ENCODE measurements at regions not wholly inside any gene's neighbourhood (a gene's known extent, or its start where the extent isn't known, plus 50 kb on each side); places are given as distances from the start of the nearest gene placed in this dataset.

DNA sequence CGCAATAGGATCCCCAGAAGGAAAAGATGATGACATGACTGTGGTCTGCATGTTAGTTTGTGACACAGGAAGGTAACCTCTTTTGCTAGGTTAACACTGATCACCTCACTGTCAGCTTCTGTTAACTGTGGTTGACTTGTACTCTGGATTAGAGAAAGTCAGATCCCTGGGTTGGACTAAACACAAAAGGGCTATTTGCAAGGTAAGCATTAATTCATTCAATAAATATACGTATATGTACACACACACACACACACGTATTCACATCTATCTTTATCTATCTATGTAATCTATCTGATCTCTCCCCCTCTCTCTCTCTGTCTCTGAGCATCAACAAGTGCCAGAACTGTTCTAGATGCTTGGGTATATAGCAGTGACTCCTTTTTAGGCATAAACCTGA, 136.1 kb upstream of the SNX19 start:
- DNase-seq (ENCODE audit: low read depth) = no peak

DNA sequence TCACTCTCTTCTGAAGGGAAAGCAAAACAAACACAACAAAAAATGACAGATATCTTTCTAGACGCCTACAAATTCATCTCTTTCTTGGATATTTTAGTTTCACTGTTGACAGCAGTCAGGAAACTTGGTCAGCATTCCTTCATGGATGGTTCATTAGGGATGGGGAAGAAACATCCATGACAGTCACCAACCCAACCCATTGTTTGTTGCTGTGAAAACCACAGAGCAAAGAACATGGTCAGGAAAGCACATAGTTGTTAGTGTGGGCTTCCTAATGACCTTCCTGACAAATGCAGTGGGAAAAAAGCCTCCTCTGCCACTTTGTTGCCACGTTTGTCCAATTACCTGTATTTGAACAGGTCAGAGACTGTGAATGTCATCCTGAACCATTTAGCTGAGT, 139.8 kb upstream of the SNX19 start:
- DNase-seq (ENCODE audit: low read depth) = no peak

DNA sequence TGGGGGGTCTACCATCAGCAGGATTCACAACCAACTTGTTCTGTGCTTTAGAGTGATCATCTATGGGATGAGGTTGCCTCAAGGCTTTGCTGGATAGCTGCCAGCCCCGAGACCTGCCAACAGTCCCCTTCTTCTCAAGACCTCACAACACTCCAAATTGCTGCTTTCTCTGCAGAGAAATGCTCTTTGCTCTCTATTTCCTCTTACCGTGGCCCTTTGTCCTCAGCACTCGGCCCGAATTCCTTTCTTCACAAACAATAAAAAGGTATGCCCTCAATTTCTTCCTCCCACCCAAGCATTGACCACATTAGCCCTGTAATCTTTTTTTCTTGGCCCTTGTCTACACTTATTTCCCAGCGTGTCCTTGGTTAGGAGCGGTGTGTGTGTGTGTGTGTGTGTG, 147.4 kb upstream of the SNX19 start:
- DNase-seq (ENCODE audit: low read depth) = no peak

DNA sequence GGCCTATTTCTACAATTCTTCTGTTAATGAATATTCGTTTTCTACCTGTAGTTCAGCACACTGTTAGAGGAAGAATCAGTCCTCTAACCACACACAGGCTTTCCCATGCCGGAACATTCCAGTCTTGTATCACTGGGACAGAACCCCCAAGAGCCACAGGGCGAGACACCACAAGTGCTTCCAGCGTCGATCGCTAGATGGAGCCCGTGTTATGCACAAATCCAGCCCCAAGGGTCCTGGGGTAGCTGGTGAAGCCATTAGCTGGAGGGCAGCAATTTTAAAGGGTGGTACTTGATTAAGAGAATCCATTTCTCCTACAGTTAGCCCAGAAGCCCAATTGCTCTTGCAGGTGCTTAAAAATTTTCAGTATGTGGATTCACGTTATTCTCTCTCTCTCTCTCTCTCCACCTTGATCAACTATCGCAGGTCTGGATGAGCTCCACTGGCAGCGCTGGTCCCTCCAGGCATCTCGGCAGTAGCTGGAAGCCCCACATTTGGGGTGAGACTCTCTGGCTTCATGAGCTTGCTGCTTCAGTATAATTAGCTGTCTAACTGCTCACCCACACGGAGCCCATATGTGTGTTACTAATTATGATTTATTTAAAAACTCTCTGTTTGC, 148.2 kb upstream of the SNX19 start:
- peak; percentile 5 for DNase-seq (ENCODE audit: low read depth)

DNA sequence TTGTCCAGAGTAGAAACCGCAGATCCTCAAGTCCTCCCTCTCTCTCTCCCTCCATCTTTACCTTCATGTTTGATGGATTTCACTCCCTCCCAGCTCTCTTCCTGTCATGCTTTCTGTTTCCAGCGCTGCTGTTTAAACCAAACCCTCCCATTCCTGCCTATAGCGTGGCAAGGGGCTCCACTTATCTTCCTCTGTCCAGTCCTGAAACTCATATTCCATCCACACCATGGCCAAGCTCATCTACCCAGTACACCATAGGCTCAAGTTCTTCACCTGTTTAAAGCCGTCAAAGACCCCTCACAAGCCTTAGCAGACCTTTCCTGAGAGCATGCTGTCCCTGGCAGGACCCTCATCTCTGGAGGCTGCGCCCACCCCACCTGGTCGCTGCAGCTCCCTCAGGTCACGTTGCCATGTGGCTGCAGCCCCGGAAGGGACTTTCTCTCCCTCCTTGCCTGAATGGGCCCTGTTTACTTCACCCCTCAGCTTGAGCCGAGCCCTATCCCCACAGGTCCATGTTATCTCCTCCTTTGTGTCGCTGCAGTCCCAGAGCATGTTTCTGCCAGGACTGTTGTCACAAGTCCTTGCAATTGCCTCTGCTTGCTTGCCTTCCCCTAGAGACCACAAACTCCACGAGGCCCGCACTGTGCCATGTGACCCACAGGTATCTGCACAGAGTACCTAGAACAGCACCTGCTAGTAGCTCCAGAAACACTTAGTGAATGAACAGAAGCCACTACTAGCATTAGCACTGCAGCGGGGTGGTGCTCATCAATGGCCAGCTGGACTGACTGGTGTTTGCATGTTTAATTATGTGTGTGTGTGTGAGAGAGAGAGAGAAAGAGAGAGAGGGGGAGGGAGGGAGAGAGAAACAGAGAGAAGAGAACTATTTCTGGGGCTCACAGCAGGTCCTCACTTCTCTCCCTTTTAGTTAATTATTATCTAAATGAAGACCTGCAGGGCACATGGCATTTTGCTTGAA, 149.4 kb upstream of the SNX19 start:
- DNase-seq (ENCODE audit: low read depth) = no peak

DNA sequence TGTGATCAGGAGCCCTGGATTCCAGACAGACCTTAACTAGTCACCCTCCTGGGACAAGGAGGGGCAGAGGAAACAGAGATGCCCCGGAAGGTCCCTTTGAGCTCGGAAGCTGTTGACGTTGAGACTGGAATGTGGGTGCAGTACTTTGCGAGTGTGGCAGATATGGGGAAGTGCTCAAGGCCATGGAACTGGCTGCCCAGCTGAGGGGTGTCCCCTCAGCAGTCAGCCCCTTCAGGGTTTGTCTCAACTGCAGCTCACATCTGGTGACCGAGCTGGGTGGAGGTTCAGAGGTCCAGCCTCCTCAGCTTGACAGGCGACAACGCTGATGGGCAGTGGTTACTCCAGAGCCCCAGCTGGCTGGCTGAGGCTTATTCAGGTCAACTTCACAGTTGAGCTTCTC, 150.3 kb upstream of the SNX19 start:
- no peak for DNase-seq (ENCODE audit: low read depth)

DNA sequence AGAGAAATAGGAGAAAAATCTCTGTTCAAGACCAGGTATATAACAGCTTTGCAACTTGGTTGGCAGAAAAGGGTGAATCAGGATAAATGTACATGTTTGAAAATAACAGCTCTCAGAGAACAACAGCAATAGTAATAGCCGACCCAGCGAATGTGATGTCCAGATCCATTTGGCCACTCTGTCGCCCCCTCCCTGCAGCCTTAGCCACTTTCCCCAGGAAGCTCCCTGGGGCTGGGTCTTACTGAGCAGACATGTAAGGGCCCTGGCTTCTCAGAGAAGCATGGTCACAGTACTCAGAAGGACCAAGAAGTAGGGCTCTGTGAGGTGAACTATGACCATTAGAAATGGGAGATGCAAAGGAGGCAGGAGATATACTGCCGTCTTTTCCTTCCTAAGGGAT, 154.1 kb upstream of the SNX19 start:
- no peak for DNase-seq (ENCODE audit: low read depth)

DNA sequence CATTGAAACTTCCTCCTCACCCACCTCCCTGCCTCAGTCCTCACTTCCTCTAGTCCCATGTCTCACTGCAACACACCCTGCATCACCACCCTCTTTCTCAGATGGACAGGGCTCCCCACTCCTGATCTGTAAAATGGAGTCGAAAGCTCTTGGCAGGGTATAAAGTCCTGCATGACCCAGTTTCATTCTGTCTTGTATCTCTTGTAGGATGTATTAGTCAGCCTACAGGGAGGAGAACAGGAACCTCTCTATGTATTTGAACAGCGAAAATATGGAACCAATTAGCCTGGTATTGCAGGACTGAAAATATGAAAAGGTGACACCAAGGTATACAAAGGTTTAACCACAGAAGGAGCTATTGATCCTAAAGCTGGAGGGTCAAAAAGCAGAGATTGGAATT, 156.9 kb upstream of the SNX19 start:
- DNase-seq (ENCODE audit: low read depth) = no peak

DNA sequence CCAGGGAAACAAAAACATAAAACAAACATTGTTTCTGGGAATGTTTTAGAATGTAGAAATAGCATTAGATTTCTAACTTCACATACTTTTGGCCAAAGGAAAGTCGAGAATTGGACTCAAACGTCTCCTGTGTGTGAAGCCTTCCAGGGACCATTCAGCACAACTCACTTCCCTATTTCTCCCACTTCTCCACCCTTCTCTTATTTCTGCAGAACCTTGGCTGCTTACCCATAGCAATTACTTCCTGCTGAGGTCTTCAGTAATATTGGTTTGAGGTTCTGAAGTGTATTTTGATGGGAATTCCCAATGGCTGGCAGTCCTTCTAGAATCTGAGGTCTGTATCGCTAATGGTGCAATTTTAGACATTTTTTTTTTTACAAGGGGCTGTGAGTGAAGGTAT, 158.3 kb upstream of the SNX19 start:
- no peak for DNase-seq (ENCODE audit: low read depth)

DNA sequence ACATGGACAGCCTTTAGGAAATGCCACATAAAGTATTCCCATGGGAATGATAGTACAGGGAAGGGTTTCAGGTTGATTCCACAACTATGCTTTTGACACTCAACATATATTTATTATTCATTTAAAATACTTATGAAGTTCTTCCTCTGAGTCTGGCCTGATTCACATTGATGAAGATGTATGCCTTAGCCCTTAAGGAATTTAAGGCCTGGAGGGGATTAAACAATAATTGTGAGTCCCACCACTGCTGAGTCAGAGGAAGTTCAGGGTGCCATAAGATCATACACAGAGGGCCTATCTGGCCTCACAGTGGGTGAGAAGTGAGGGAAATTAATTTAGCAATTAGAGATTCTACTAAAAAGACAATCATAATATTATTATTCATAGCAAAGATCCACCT, 161.1 kb upstream of the SNX19 start:
- DNase-seq (ENCODE audit: low read depth) = no peak

DNA sequence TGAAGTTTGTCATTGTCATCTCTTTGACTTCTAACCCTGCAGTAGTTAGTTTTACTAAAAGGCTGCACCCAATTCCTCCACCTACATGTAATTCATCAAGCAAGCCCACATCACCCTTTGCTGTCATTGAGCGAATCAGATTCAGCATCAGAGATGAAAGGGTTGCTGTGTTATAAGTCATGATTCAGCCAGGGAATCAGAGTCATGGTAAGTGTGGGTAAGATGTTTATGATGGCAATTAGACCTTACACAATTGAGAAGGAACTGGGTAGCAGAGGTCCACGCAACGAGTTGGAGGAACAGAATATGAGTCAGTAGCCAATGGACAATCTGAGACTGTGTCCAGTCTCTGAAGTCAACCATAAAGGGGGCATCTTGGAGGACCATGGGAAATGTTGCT, 162.8 kb upstream of the SNX19 start:
- no peak for DNase-seq (ENCODE audit: low read depth)

DNA sequence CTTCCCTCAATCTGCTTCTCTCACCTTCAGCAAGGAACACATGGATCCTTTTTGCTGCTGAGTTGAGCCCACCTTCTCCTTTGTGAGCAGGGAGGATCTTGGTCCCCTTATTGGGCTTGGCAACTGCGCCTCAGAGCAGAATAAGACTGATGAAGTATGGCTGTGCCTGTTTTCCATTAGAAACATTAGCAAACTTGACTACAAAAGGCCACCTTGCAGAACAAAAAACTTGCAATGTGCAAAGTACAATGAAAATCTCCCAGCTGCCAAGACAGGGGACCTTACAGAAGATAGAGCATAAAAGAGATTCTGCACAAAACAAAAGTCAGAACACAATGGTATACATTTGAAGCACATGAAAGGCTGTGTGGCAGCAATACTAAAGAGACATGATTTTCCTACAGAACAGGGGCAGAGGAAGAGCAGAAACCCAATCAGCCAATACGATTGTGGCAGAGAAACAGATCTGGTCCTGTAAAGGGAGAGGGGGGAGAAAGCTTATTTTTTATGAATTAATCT, 173.5 kb upstream of the SNX19 start:
- no peak for DNase-seq (ENCODE audit: low read depth)

DNA sequence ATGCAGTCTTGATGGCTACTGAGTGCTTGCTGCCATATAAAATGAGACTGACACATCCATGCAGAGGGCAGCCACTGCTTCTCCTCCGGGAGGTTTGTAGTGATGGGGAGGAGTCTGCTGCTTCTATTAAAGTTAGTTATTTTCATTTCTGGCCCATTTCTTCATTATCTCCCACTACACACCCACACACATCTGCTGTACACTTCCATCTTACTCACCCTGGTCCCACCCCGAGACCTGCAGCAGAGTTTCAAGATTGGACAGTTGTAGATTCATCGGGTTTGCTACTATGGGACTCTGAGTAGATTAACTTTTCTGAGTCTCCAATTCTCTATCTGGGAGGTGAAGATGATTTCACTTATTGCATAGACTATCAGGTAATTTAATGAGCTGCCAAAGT, 176.2 kb upstream of the SNX19 start:
- no peak for DNase-seq (ENCODE audit: low read depth)

DNA sequence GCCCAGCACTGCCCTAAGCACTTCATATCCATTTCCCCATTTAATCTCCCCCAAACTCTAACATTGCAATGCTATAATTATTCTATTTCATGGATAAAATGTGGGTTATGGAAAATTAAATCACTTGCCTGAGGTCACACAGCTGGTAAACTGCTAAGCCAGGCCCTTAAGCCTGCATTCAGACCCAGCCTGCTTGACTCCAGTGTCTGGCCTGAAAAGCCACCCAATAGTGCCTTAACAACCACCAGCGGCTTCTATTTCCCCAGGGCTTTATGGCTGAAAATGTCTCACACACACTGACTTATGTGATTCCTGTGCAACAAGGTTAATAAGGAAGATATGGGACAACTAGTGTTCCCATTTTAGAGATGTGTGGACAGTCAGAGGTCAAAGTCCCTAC, 178.5 kb upstream of the SNX19 start:
- DNase-seq (ENCODE audit: low read depth) = no peak

DNA sequence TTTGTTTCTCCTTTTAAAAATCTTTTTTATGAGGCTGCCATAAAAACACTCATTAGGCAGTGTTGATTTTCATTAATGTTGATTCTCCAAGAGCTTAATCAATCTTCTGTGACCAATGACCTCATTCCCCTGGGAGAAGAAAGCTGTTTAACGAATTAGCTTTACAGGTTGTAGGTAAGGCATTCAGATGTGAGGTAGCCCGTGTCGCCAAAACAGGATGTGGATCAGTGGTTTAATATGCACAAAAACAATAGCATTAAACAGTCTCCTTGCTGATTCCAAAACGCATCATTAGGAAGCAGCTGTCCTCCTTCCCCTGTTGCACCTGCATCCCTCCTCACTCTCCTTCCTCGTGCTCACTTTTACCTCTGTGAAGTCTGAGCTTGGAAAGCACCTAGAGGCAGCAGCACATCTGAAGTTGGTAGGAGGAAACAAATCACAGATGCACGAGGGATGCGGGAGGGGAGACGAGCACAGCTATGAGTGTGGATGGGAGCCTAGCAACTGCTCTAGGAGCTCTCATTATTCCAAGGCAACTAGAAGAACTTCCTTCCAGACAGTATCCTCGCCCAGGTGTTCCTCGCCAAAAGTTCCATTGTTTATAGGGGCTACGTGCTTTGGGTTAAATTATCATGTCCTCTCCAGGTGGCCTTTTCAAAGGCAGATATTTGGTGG, 179.4 kb upstream of the SNX19 start:
- no peak for DNase-seq (ENCODE audit: low read depth)

DNA sequence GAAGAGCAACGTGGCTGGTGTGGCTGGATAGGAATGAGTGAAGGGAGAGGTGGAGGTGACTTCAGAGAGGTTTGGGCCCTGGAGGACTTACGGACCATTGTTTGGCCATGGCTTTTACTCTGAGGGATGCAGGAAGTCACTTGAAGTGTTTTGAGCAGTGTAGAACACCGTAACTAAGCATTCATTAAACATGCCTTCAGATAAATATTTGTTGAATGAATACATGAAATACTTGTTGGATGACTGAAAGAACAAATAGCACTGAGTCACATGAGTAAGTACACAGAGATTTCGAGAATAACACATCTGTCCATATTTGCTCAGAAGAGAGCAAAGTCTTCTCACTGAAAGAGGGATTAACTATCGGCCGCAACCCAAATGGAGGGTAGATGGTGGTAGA, 182.7 kb upstream of the SNX19 start:
- no peak for DNase-seq (ENCODE audit: low read depth)

DNA sequence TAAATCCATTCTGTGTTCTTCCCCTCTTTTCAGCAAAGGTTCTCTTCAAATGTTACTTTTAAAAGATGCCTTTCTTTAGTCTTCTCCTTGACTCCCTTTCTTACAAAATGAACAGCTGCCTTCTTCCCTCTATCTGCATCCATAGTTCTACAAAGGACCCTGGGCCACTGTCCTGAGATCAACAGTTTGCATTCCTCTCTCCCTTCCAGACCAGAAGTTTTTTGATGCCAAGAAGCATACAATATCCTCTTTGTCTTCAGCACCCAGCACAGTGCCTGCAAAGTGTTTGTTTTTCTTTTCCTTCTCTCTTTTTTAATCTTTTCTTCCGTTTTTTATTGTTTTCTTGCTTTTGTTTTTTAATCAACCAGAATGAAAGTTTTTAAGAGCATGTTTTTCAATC, 183.5 kb upstream of the SNX19 start:
- no peak for DNase-seq (ENCODE audit: low read depth)

DNA sequence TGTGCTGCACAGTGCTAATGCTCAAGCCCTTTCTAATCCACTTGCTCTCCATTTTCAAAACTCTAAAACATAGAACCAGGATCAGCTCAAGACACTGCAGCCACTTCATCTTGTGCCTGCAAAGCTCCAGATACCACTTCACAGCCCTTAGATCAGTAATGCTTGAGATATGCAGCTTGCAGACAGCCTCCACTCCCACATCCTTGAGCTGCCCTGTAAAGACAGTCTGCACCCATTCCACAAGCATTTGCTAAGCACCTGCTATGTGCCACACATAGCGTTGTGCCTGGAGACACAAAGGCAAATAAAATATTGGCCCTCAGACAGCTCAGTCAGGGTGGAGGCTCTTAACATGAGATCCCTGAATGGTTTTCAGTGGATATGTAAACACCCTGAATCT, 192.5 kb upstream of the SNX19 start:
- no peak for DNase-seq (ENCODE audit: low read depth)

DNA sequence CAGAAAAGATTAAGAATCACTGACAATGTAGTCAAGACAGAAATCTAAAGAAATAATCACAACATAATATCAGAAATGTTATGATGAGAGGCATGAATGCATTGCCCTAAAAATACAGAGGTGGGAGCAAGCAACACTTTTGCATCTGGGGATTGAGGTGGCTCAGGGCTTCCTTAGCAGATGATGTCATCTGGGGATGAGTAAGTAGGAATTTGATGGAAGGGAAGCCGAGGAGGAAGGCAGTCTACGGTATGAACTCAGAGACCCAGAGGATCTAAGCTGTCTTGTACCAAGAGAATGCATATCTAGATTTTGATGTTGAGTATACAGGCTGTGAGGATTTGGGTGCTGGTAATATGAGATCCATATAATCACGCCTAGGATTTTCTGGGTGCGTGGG, 193.0 kb upstream of the SNX19 start:
- no peak for DNase-seq (ENCODE audit: low read depth)

DNA sequence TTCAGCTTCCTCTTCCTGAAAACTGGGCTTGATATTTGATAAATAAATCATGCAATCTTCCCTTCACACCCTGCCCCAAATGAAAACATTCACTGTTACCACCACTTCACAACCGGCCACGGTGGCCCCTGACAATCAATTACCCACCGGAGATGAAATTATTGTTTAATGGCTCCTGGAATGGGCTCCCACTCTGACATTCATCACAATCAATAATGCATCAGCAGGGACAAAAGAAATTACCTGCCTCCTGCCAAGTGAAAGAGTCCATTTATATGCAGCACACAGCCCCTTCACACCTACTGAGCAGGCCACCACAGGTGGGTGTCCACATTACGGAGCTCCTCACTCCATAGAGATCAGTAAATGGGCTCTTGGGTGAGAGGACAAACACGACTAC, 193.5 kb upstream of the SNX19 start:
- no peak for DNase-seq (ENCODE audit: low read depth)

DNA sequence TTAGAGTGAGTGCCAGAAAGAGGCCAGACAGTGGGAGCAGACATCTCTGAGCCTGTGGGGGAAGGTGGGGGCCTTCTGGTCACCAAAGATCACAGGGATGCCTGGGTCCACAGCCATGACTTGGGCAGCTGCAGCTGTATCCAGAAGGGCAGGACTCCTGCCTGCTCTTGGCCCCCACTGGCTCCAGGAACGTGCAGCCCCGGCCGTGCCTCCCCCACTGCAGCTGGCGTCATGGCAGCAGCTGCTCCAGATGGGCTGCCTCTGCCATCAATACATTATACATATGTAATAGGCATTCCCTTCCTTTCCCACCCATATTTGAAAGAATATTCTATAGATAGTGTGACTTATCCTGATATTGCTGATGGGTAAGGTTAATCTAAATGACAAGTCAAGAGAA, 195.5 kb upstream of the SNX19 start:
- DNase-seq (ENCODE audit: low read depth) = no peak

DNA sequence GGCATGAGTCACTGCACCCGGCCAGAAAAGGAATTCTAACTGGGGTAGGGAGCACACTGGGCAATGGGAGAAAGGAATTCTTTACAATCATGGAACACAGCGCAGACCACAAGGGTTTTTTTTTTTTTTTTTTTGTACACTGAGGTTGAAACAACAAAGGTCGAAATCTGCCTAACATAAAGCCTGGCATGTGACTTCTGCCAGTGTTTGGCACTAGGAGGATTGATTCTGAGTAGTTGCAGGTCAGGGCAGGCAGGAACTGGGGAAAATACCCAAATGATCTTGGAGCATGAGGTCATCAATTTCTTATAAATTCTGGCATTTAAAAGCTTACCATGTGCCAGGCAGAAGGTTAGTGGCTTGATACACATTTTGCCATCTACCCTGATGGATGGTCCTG, 202.0 kb upstream of the SNX19 start:
- no peak for DNase-seq (ENCODE audit: low read depth)

Measured in activated T-cell treated with anti-CD3 and anti-CD28 coated beads for 24 hours (primary cell).